Peyer's patch (tissue), 4 donors: ENCODE measurements at regions not wholly inside any gene's neighbourhood (a gene's known extent, or its start where the extent isn't known, plus 50 kb on each side); places are given as distances from the start of the nearest gene placed in this dataset.

Experiments
- DNase-seq, 3 donors: peaks; one replicate each; pipeline ENCODE4 v3.0.0-alpha.2; 2017 to 2019
- H3K27ac ChIP-seq, 4 donors: fragments of 200-600 bp; sonication (generic); one replicate each; pipeline ENCODE4 v1.5.1; 2016 to 2019
- H3K27me3 ChIP-seq, 2 donors: fragments of 200-600 bp; sonication (generic); one replicate each; pipeline ENCODE4 v1.5.1; 2019
- H3K36me3 ChIP-seq, 3 donors: fragments of 200-600 bp; sonication (generic); one replicate each; pipeline ENCODE4 v1.5.1; 2016 to 2019
- H3K4me1 ChIP-seq, 4 donors: fragments of 200-600 bp; sonication (generic); one replicate each; pipeline ENCODE4 v1.5.1; 2016 to 2019
- H3K4me3 ChIP-seq, 4 donors: fragments of 200-600 bp; sonication (generic); 1 replicate in 3 of 4; 2 replicates in 1 of 4; pipeline ENCODE4 v1.5.1; 2016 to 2019; ENCODE audit warnings: mild to moderate bottlenecking in 1 of 4
- H3K9me3 ChIP-seq, 4 donors: fragments of 200-600 bp; sonication (generic); one replicate each; pipeline ENCODE4 v1.5.1; 2016 to 2019; ENCODE audit warnings: mild to moderate bottlenecking in 1 of 4
- CTCF ChIP-seq, 6 experiments: fragments of 450-650 bp in 4 of 6; fragments of 200-600 bp in 2 of 6; sonication (generic) in 1 of 6; IDR thresholded peaks; one replicate each; pipeline ENCODE4 v1.5.1; 2017 to 2019; ENCODE audit warnings: antibody characterized with exemption in 6 of 6, mild to moderate bottlenecking in 3 of 6, moderate library complexity in 1 of 6
- POLR2A ChIP-seq, 2 donors: fragments of 450-650 bp; IDR thresholded peaks; one replicate each; pipeline ENCODE4 v1.5.1; 2017; ENCODE audit warnings: antibody characterized with exemption in 2 of 2, mild to moderate bottlenecking in 2 of 2, moderate library complexity in 2 of 2

DNA sequence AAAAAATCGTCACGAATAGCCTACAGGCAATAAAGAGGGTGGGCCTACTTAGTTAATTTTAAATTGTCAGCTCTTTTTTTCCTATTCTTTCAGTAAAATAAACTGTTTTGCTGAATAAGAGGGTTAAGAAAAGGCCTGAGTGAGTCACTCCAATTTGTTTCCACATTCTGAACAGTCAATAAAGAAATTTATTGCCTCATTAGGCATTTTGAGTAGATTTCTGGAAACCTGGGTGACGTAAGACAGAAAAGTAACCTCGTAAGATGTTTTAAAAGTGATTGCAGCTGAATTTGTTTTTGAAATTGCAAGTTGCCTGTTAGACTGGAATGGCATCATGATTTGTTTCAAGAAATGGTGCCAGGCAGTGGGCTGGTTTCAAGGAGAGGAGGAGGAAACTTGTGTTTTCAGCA, 439.3 kb downstream of the USP25 start:
- Histone ChIP-seq H3K27me3 (no peaks in the 10 kb centered on the region), H3K36me3 (no peaks in the 10 kb centered on the region), H3K9me3 (no peaks in the 10 kb centered on the region), H3K27ac (no peak overlapping the region), H3K4me3 (no peak overlapping the region), H3K4me1 (no peaks in the 10 kb centered on the region)
- no peak for DNase-seq
- TF ChIP-seq CTCF (IDR thresholded peaks at IDR 0.05) (no peak), POLR2A (IDR thresholded peaks at IDR 0.05) (no peak)

DNA sequence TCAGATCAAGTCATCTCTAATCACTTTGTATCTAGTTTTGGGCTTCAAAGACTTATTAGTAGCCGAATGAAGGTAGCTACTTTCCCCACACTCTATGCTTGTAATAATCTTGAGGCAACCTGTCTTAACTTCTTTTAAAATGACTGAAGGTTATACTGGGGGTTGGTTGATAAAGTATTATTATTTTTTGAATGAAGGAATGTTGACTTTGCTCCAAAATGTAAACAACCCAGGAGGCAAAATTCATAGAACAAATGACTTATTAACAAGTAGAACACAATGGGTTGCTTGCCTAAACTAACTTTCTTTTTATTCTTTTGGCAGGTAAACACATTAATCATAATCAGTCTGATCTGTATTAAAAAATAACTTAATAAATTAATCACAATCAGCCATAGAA, 440.0 kb downstream of the USP25 start:
- Histone ChIP-seq H3K27ac (no peak overlapping the region), H3K9me3 (no peaks in the 10 kb centered on the region), H3K4me1 (no peaks in the 10 kb centered on the region), H3K36me3 (no peaks in the 10 kb centered on the region), H3K4me3 (no peak overlapping the region), H3K27me3 (no peaks in the 10 kb centered on the region)
- no peak for DNase-seq
- no peak for TF ChIP-seq POLR2A (IDR thresholded peaks at IDR 0.05)
- TF ChIP-seq CTCF (IDR thresholded peaks at IDR 0.05) = no peak

GRCh38 chr21:16176570-16176969, 446.8 kb downstream of the USP25 start:
- no peak overlapping the region for H3K4me3 ChIP-seq
- H3K4me1 ChIP-seq = no peaks in the 10 kb centered on the region
- no peak overlapping the region for H3K27ac ChIP-seq
- DNase-seq = no peak
- H3K9me3 ChIP-seq = no peaks in the 10 kb centered on the region
- TF ChIP-seq CTCF (IDR thresholded peaks at IDR 0.05) = no peak
- TF ChIP-seq POLR2A (IDR thresholded peaks at IDR 0.05) = no peak
- H3K36me3 ChIP-seq = no peaks in the 10 kb centered on the region
- no peaks in the 10 kb centered on the region for H3K27me3 ChIP-seq

- no peak for DNase-seq
- Histone ChIP-seq H3K27ac (no peak overlapping the region), H3K36me3 (no peaks in the 10 kb centered on the region), H3K4me1 (no peaks in the 10 kb centered on the region), H3K4me3 (no peak overlapping the region), H3K9me3 (no peaks in the 10 kb centered on the region), H3K27me3 (no peaks in the 10 kb centered on the region)
- TF ChIP-seq POLR2A (IDR thresholded peaks at IDR 0.05) (no peak), CTCF (IDR thresholded peaks at IDR 0.05) (no peak)
These were observed 447.8 kb downstream of the USP25 start for GRCh38 chr21:16177532-16177931.

DNA sequence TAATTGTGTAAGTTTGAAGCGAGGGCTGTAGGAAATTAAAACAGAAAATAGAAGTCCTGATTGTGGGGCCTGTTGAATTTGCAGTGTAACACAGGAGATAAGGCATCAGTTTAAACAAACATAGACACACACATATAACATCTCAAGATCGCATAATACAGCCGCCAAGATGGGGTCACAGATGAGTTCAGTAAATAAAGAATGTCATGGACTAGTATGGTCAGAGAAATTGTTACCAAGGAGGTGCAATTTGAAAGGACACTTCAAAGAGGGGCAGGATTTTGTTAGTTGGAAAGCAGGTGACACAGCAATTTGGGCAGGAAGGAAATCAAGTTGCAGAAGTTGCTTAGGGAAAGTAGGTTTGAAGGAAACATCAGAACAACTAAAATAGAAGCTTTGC, 450.0 kb downstream of the USP25 start:
- H3K27ac ChIP-seq = no peak overlapping the region
- no peaks in the 10 kb centered on the region for H3K27me3 ChIP-seq
- H3K4me3 ChIP-seq = no peak overlapping the region
- no peaks in the 10 kb centered on the region for H3K4me1 ChIP-seq
- no peaks in the 10 kb centered on the region for H3K36me3 ChIP-seq
- DNase-seq = no peak
- TF ChIP-seq POLR2A (IDR thresholded peaks at IDR 0.05) (no peak), CTCF (IDR thresholded peaks at IDR 0.05) (no peak)
- no peaks in the 10 kb centered on the region for H3K9me3 ChIP-seq

- Histone ChIP-seq H3K27ac (no peak overlapping the region), H3K27me3 (no peaks in the 10 kb centered on the region), H3K36me3 (no peaks in the 10 kb centered on the region), H3K4me1 (no peaks in the 10 kb centered on the region), H3K9me3 (no peaks in the 10 kb centered on the region), H3K4me3 (no peak overlapping the region)
- TF ChIP-seq POLR2A (IDR thresholded peaks at IDR 0.05) = no peak
- no peak for TF ChIP-seq CTCF (IDR thresholded peaks at IDR 0.05)
- no peak for DNase-seq
These were observed 450.8 kb downstream of the USP25 start for GRCh38 chr21:16180614-16181013.
